Mesothelial cell of epicardium (in vitro differentiated cells): ENCODE measurements at regions not wholly inside any gene's neighbourhood (a gene's known extent, or its start where the extent isn't known, plus 50 kb on each side); places are given as distances from the start of the nearest gene placed in this dataset.

ENCODE experiments used
- DNase-seq, 2 experiments: peaks; one replicate each; pipeline ENCODE4 v3.0.0; 2021; ENCODE audit warnings: low spot score in 2 of 2; ENCODE audit not compliant: unreplicated experiment in 2 of 2
- H3K27ac Mint-ChIP-seq: 2 replicates; pipeline ENCODE4 v1.8.0; 2021; ENCODE audit warnings: mixed read lengths
- H3K27me3 Mint-ChIP-seq: 2 replicates; pipeline ENCODE4 v1.8.0; 2021; ENCODE audit warnings: low read depth, mixed read lengths
- H3K36me3 Mint-ChIP-seq: 2 replicates; pipeline ENCODE4 v1.8.0; 2021; ENCODE audit warnings: mixed read lengths
- H3K4me1 Mint-ChIP-seq: 2 replicates; pipeline ENCODE4 v1.8.0; 2021; ENCODE audit warnings: mixed read lengths
- H3K4me3 Mint-ChIP-seq: 2 replicates; pipeline ENCODE4 v1.8.0; 2021; ENCODE audit warnings: mild to moderate bottlenecking, moderate library complexity, mixed read lengths
- H3K9me3 Mint-ChIP-seq: 2 replicates; pipeline ENCODE4 v1.8.0; 2021; ENCODE audit warnings: mixed read lengths
- TF ChIP-seq, protein P1 (sequence below): fragments of 200-600 bp; sonication (generic); IDR thresholded peaks from one replicate; pipeline ENCODE4 v1.5.0; 2021; ENCODE audit warnings: antibody characterized with exemption; ENCODE audit not compliant: unreplicated experiment

DNA sequence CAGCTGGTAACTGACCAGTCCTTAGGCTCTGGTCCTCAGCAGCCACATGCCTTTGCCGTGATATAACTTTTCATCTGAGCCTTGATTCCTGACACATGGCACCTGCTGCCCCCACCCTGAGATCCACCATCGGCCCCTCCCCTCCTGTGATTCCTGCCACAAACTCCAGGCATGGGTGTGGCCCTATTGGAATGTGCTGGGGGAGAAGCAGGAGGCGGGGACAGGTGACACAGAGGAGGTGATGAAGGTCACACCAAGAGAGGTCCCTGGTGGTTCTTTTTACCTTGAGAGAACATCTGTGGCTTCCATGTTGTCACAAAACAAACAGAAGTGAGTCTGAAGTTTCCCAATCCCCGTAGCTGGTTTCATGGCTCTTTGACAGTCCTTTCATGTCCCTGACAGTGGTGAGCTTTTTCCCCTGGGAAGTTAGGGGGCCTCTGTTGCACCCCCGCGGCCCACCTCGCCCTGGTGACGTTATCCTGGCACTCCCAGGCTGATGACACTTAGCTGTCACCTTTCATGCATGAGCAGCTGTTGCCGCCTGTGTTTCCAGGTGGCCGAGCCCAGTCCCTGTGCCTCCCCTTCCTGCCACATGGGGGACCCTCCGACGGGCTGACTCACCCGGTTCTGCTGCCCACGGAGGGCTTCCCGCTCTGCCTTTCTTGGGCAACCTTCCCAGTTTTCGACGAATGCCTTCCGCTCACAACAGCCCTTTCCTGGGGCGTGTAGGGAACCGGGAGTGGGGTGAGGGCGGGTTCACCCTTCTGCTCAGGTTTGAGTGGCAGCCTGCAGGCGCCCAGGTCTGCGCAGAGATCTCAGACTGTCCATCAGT, 66.3 kb upstream of the GLI2 start:
- Mint-ChIP-seq H3K4me1 (peaks cover 6% of the 10 kb centered on the region), H3K36me3 (peaks cover 4% of the 10 kb centered on the region), H3K27ac (no peak overlapping the region), H3K4me3 (no peak overlapping the region), H3K27me3 (peaks cover 42% of the 10 kb centered on the region), H3K9me3 (peaks cover 32% of the 10 kb centered on the region)
- TF ChIP-seq, protein P1, sequence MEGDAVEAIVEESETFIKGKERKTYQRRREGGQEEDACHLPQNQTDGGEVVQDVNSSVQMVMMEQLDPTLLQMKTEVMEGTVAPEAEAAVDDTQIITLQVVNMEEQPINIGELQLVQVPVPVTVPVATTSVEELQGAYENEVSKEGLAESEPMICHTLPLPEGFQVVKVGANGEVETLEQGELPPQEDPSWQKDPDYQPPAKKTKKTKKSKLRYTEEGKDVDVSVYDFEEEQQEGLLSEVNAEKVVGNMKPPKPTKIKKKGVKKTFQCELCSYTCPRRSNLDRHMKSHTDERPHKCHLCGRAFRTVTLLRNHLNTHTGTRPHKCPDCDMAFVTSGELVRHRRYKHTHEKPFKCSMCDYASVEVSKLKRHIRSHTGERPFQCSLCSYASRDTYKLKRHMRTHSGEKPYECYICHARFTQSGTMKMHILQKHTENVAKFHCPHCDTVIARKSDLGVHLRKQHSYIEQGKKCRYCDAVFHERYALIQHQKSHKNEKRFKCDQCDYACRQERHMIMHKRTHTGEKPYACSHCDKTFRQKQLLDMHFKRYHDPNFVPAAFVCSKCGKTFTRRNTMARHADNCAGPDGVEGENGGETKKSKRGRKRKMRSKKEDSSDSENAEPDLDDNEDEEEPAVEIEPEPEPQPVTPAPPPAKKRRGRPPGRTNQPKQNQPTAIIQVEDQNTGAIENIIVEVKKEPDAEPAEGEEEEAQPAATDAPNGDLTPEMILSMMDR = peak; percentile 34
- no peak for DNase-seq

DNA sequence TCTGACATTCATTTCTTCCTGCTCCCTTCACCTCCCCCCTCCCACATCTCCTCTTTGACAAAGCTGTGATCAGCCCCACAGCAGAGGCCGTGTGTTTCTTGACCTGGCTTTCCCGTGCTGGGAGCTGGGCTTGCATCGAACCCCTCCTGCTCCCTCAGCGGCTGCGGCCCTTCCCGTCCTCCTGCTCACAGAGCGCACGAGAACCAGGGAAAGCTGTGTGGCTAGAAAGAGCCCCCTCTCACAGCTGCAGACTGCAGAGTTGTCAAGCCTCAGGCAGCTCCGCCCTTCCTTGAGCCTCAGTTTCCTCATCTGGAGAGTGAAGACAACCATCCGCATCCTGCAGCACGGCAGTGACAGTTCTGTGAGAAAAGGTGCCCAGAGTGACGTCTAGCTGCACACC, 65.7 kb upstream of the GLI2 start:
- peaks cover 25% of the 10 kb centered on the region for H3K9me3 Mint-ChIP-seq
- peaks cover 6% of the 10 kb centered on the region for H3K4me1 Mint-ChIP-seq
- no peak overlapping the region for H3K27ac Mint-ChIP-seq
- no peak for DNase-seq
- TF ChIP-seq, protein P1 = no peak
- no peak overlapping the region for H3K4me3 Mint-ChIP-seq
- H3K27me3 Mint-ChIP-seq = peaks cover 46% of the 10 kb centered on the region
- peaks cover 4% of the 10 kb centered on the region for H3K36me3 Mint-ChIP-seq

DNA sequence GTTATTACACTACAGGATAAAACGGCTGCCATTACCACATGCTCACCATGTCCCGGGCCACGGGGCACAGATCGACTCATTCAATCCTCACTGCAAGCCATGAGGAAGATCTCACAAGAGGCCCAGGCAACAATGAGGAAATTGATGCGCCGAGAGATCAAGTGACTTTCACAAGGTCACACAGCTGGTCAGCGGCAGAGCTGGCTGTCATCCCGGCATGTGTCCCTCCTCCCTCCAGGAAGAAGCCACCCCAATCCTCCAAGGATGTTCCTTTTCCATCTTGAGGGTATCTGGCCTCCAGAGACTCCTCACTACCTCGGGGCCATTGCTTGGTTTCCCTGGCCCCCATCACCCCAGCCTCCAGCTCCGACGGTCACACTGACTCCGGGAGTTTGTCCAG, 65.3 kb upstream of the GLI2 start:
- Mint-ChIP-seq H3K4me1 (peaks cover 6% of the 10 kb centered on the region), H3K9me3 (peaks cover 21% of the 10 kb centered on the region), H3K4me3 (no peak overlapping the region), H3K27me3 (peaks cover 47% of the 10 kb centered on the region), H3K36me3 (peaks cover 3% of the 10 kb centered on the region), H3K27ac (no peak overlapping the region)
- TF ChIP-seq, protein P1 = no peak
- no peak for DNase-seq

DNA sequence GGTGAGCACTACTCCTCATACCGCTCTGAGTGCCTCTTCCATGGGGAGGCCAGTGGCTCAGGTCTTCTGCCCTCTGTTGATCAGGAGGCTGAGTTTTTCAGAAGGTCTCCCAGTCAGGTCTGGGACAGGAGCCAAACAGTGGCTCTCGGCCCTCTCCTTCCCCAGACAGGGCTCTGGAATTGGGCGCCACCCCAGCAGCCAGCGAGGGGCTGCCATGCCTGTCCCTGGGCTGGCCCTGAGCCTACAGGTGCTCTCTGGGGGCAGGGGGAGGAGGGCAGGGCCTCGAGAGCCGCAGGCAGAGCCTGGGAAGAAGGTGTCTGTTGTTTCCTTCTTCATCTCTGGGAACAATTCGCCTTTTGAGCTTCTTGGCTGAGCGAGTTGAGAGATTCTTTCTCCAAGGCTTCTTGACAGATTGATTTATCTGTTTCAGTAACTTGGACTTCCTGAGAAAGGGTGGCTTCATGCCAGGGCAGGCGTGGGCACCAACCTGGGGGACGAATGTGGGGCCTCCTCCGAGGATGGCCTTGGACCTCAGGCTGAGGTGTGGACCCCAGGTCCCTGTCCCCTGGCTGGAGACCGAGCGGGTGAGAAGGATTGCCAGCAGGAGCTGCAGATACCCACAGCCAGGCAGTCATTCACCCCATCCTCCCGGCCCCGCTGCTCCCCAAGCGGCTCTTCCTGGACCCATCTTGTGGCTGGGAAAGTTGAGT, 64.7 kb upstream of the GLI2 start:
- TF ChIP-seq, protein P1 = no peak
- Mint-ChIP-seq H3K4me3 (no peak overlapping the region), H3K9me3 (peaks cover 16% of the 10 kb centered on the region), H3K27ac (no peak overlapping the region), H3K4me1 (peaks cover 6% of the 10 kb centered on the region), H3K36me3 (no peaks in the 10 kb centered on the region), H3K27me3 (peaks cover 52% of the 10 kb centered on the region)
- DNase-seq = no peak

DNA sequence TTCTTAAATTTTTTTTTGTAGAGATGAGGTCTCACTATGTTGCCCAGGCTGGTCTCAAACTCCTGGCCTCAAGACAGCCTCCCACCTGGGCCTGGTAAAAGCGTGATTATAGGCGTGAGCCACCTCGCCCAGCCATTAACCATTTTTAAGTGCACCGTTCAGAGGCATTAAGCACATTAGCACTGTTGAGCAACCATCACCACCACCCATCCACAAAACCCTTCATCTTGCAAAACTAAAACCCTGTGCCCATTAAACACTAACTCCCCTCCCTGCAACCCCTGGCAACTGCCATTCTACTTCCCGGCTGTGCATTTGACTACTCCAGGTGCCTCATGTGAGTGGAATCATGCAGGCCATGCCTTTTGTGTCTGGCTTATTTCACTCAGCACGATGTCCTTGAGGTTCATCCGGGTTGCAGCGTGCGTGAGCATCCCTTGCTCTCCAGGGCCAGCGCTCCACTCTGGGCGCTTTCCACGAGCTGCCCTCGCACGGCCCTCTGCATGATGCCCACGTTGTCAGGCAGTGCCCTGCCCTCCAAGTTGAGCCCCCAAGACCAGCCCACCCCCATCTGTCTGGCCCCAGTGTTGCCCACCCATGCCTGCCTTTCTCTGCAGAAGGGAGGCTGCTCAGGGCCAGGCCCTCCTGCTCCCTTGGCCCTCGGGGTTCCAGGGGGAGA, 63.0 kb upstream of the GLI2 start:
- Mint-ChIP-seq H3K4me1 (peaks cover 6% of the 10 kb centered on the region), H3K27ac (no peak overlapping the region), H3K36me3 (no peaks in the 10 kb centered on the region), H3K27me3 (peaks cover 68% of the 10 kb centered on the region), H3K4me3 (no peak overlapping the region), H3K9me3 (peaks cover 4% of the 10 kb centered on the region)
- TF ChIP-seq, protein P1 = no peak
- no peak for DNase-seq
